Astrocyte (in vitro differentiated cells and primary cell): ENCODE measurements at regions not wholly inside any gene's neighbourhood (a gene's known extent, or its start where the extent isn't known, plus 50 kb on each side); places are given as distances from the start of the nearest gene placed in this dataset.
A peak's percentile ranks its signal among the peaks of the same experiment; 100 is the strongest.

Source experiments
- DNase-seq: peaks from one replicate; pipeline ENCODE4 v3.0.0-alpha.2; 2010; ENCODE audit warnings: low read depth
- FAIRE-seq: peaks from 2 replicates; lab custom pipeline; 2011; peaks lifted over from hg19 to GRCh38; lab: Jason Lieb, UNC
- H2AFZ ChIP-seq: 2 replicates; pipeline ENCODE4 v1.6.0; 2012; ENCODE audit warnings: low read depth, low read length, inconsistent platforms
- H3K27ac ChIP-seq: 2 replicates; pipeline ENCODE4 v1.5.1; 2011; ENCODE audit warnings: low read depth, low read length, inconsistent platforms
- H3K27me3 ChIP-seq: 2 replicates; pipeline ENCODE4 v1.6.0; 2011; ENCODE audit warnings: low read length, inconsistent platforms; ENCODE audit not compliant: insufficient read depth
- H3K36me3 ChIP-seq: 2 replicates; pipeline ENCODE4 v1.5.1; 2011; ENCODE audit warnings: low read length, inconsistent platforms; ENCODE audit not compliant: insufficient read depth
- H3K4me1 ChIP-seq: 2 replicates; pipeline ENCODE4 v1.5.1; 2011; ENCODE audit warnings: low read length, inconsistent platforms; ENCODE audit not compliant: insufficient read depth
- H3K4me2 ChIP-seq: 2 replicates; pipeline ENCODE4 v1.6.0; 2012; ENCODE audit warnings: low read length, inconsistent platforms
- H3K4me3 ChIP-seq: 2 replicates; pipeline ENCODE4 v1.5.1; 2011; ENCODE audit warnings: low read depth, mild to moderate bottlenecking, low read length, inconsistent platforms; ENCODE audit not compliant: insufficient read depth
- H3K79me2 ChIP-seq: 2 replicates; pipeline ENCODE4 v1.6.0; 2012; ENCODE audit warnings: mild to moderate bottlenecking, low read length, inconsistent platforms; ENCODE audit not compliant: insufficient read depth
- H3K9ac ChIP-seq: 2 replicates; pipeline ENCODE4 v1.6.0; 2012; ENCODE audit warnings: mild to moderate bottlenecking, low read length, inconsistent platforms
- H3K9me3 ChIP-seq: 2 replicates; pipeline ENCODE4 v1.5.1; 2012; ENCODE audit warnings: low read depth, mild to moderate bottlenecking, low read length, inconsistent platforms; ENCODE audit not compliant: insufficient read depth
- H4K20me1 ChIP-seq: 2 replicates; pipeline ENCODE4 v1.6.0; 2012; ENCODE audit warnings: low read length, inconsistent platforms; ENCODE audit not compliant: insufficient read depth
- H3K27ac Mint-ChIP-seq: one replicate; pipeline ENCODE4 v1.8.0; 2021; ENCODE audit warnings: mild to moderate bottlenecking, mixed read lengths; ENCODE audit not compliant: unreplicated experiment
- H3K27me3 Mint-ChIP-seq: one replicate; pipeline ENCODE4 v1.8.0; 2021; ENCODE audit warnings: low read depth, mixed read lengths; ENCODE audit not compliant: unreplicated experiment
- H3K36me3 Mint-ChIP-seq: one replicate; pipeline ENCODE4 v1.8.0; 2021; ENCODE audit warnings: low read depth, mixed read lengths; ENCODE audit not compliant: unreplicated experiment
- H3K4me1 Mint-ChIP-seq: one replicate; pipeline ENCODE4 v1.8.0; 2021; ENCODE audit warnings: low read depth, mixed read lengths; ENCODE audit not compliant: unreplicated experiment
- H3K4me3 Mint-ChIP-seq: one replicate; pipeline ENCODE4 v1.8.0; 2021; ENCODE audit warnings: mild to moderate bottlenecking, moderate library complexity, mixed read lengths; ENCODE audit not compliant: unreplicated experiment
- H3K9me3 Mint-ChIP-seq: one replicate; pipeline ENCODE4 v1.8.0; 2021; ENCODE audit warnings: mild to moderate bottlenecking, mixed read lengths; ENCODE audit not compliant: unreplicated experiment
- EZH2 ChIP-seq: IDR thresholded peaks from 2 replicates; pipeline ENCODE4 v1.6.1; 2012; ENCODE audit warnings: mild to moderate bottlenecking, low read length, inconsistent platforms; ENCODE audit not compliant: insufficient read depth
- TF ChIP-seq, protein P1 (sequence below): IDR thresholded peaks from 2 replicates; pipeline ENCODE4 v1.5.1; 2011; ENCODE audit warnings: low read depth, mild to moderate bottlenecking, inconsistent platforms, low read length, moderate library complexity; ENCODE audit not compliant: insufficient read depth

DNA sequence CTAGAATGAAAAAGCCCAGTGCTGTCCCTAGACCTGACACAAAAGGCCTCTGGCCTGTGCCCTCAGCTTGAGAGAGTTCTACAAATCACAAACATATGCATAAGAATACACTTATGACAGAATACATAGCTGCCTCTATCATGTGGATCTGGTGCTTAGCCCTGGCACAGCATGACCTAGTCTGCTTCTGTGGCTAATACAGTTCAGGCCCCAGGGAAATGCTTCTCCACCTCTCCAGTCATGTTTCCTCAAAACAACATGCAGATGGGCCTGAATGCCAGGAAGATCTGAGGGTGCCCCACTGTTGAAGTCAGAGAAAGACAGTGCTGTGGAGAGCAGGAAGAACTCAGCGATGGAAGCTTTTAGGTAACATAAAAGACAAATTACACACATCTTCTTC lies 231.9 kb upstream of the SALL1 start:
- no peak overlapping the region for H3K27ac ChIP-seq
- no peaks in the 10 kb centered on the region for H4K20me1 ChIP-seq
- FAIRE-seq (no peak), DNase-seq (no peak)
- H3K4me3 ChIP-seq: no peak overlapping the region
- H3K4me2 ChIP-seq: no peak overlapping the region
- H3K27me3 ChIP-seq: no peaks in the 10 kb centered on the region
- H3K36me3 Mint-ChIP-seq: no peaks in the 10 kb centered on the region
- H2AFZ ChIP-seq: no peak overlapping the region
- H3K79me2 ChIP-seq: no peaks in the 10 kb centered on the region
- peaks cover 5% of the 10 kb centered on the region for H3K4me1 Mint-ChIP-seq
- peaks cover 8% of the 10 kb centered on the region for H3K9me3 Mint-ChIP-seq
- TF ChIP-seq, protein P1, sequence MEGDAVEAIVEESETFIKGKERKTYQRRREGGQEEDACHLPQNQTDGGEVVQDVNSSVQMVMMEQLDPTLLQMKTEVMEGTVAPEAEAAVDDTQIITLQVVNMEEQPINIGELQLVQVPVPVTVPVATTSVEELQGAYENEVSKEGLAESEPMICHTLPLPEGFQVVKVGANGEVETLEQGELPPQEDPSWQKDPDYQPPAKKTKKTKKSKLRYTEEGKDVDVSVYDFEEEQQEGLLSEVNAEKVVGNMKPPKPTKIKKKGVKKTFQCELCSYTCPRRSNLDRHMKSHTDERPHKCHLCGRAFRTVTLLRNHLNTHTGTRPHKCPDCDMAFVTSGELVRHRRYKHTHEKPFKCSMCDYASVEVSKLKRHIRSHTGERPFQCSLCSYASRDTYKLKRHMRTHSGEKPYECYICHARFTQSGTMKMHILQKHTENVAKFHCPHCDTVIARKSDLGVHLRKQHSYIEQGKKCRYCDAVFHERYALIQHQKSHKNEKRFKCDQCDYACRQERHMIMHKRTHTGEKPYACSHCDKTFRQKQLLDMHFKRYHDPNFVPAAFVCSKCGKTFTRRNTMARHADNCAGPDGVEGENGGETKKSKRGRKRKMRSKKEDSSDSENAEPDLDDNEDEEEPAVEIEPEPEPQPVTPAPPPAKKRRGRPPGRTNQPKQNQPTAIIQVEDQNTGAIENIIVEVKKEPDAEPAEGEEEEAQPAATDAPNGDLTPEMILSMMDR: no peak
- TF ChIP-seq EZH2: no peak
- peaks cover 4% of the 10 kb centered on the region for H3K4me1 ChIP-seq
- H3K27me3 Mint-ChIP-seq: peaks cover 8% of the 10 kb centered on the region
- no peak overlapping the region for H3K4me3 Mint-ChIP-seq
- H3K9ac ChIP-seq: no peak overlapping the region
- H3K36me3 ChIP-seq: no peaks in the 10 kb centered on the region
- no peak overlapping the region for H3K27ac Mint-ChIP-seq
- H3K9me3 ChIP-seq: no peaks in the 10 kb centered on the region

DNA sequence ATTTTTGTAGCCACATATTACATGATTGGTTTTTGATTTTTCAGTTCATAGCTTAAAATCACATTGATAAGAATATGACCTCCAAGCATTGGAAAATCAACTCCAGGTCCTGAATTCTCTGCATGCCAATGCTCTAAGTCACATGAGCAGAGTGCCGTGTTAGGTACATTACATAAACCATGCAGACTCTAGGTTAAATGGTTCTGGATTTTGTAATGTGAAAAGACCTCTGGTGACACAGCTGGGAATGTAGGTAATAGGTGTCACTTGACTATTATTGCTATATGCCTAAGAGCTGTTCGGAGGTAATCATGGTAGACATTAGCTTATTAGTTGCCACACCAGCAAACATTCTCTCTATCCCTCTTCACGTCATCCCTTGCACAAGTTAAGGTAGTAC lies 231.1 kb upstream of the SALL1 start:
- no peak for TF ChIP-seq EZH2
- TF ChIP-seq, protein P1: no peak
- Histone ChIP-seq H3K4me1 (peaks cover 4% of the 10 kb centered on the region), H3K4me3 (no peak overlapping the region), H3K9me3 (no peaks in the 10 kb centered on the region), H3K27me3 (no peaks in the 10 kb centered on the region), H3K36me3 (no peaks in the 10 kb centered on the region), H3K79me2 (no peaks in the 10 kb centered on the region), H3K4me2 (no peak overlapping the region), H3K9ac (no peak overlapping the region), H4K20me1 (no peaks in the 10 kb centered on the region), H3K27ac (no peak overlapping the region), H2AFZ (no peak overlapping the region)
- Mint-ChIP-seq H3K9me3 (peaks cover 8% of the 10 kb centered on the region), H3K27ac (no peak overlapping the region), H3K36me3 (no peaks in the 10 kb centered on the region), H3K4me3 (no peak overlapping the region), H3K4me1 (peaks cover 5% of the 10 kb centered on the region), H3K27me3 (peaks cover 9% of the 10 kb centered on the region)
- DNase-seq (peak; percentile 13), FAIRE-seq (no peak)

DNA sequence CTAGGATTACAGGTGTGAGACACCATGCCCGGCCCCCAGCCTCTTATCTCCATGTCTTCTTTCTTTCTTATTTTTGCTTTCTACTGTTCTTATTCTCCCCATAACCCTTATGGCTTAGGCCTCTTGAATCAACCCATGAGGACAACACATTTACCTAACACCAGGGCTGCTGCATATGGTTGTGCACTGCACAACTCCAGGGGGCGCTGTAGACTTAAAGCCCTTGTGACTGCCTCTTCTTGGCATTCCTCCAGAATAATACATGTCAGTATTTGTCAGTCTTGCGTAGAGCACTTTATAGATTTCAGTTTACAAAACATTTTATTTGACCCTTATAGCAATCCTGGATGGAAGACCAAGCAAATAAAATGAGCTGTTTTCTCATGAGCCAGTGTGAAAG lies 225.0 kb upstream of the SALL1 start:
- no peaks in the 10 kb centered on the region for H3K27me3 ChIP-seq
- Mint-ChIP-seq H3K36me3 (no peaks in the 10 kb centered on the region), H3K9me3 (no peaks in the 10 kb centered on the region), H3K27ac (no peak overlapping the region), H3K4me3 (no peak overlapping the region), H3K4me1 (peaks cover 8% of the 10 kb centered on the region), H3K27me3 (peaks cover 2% of the 10 kb centered on the region)
- FAIRE-seq (no peak), DNase-seq (no peak)
- H3K79me2 ChIP-seq: no peaks in the 10 kb centered on the region
- H2AFZ ChIP-seq: no peak overlapping the region
- TF ChIP-seq, protein P1: no peak
- no peak for TF ChIP-seq EZH2
- no peak overlapping the region for H3K4me3 ChIP-seq
- no peak overlapping the region for H3K27ac ChIP-seq
- H3K9me3 ChIP-seq: no peaks in the 10 kb centered on the region
- H4K20me1 ChIP-seq: no peaks in the 10 kb centered on the region
- H3K4me2 ChIP-seq: no peak overlapping the region
- H3K9ac ChIP-seq: no peak overlapping the region
- no peaks in the 10 kb centered on the region for H3K36me3 ChIP-seq
- H3K4me1 ChIP-seq: peaks cover 6% of the 10 kb centered on the region
